ENCODE measurements at regions not wholly inside any gene's neighbourhood (a gene's known extent, or its start where the extent isn't known, plus 50 kb on each side); places are given as distances from the start of the nearest gene placed in this dataset.

DNA sequence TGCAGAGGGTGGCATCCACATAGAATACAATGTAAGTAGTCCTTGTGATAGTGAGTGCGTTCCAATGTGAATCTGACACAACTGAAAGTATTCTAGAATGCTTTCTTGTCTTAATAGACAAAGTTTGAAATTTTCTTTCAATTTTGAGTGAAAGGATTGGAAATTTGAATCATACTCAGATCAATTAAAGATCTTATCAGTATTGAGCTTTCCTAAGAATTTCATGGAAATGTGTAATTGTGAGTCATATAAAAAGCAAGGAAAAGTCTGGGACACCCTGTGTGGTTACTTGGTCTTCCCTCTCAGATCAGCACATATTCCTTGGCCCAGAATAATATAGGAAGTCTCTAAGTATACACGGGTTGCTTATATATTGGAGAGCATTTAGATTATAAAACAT is 99.1 kb downstream of the MBL2 start:
- TF ChIP-seq, protein P1, sequence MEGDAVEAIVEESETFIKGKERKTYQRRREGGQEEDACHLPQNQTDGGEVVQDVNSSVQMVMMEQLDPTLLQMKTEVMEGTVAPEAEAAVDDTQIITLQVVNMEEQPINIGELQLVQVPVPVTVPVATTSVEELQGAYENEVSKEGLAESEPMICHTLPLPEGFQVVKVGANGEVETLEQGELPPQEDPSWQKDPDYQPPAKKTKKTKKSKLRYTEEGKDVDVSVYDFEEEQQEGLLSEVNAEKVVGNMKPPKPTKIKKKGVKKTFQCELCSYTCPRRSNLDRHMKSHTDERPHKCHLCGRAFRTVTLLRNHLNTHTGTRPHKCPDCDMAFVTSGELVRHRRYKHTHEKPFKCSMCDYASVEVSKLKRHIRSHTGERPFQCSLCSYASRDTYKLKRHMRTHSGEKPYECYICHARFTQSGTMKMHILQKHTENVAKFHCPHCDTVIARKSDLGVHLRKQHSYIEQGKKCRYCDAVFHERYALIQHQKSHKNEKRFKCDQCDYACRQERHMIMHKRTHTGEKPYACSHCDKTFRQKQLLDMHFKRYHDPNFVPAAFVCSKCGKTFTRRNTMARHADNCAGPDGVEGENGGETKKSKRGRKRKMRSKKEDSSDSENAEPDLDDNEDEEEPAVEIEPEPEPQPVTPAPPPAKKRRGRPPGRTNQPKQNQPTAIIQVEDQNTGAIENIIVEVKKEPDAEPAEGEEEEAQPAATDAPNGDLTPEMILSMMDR (IDR thresholded peaks at IDR 0.05; ENCODE audit: low read depth, low read length): no peak
- DNase-seq (ENCODE audit: low read depth in 2 of 2): no peak
- H3K4me3 ChIP-seq (replicated peaks in 1 of 2; ENCODE audit: low read depth in 2 of 2, low read length in 2 of 2): no peak overlapping the region

DNA sequence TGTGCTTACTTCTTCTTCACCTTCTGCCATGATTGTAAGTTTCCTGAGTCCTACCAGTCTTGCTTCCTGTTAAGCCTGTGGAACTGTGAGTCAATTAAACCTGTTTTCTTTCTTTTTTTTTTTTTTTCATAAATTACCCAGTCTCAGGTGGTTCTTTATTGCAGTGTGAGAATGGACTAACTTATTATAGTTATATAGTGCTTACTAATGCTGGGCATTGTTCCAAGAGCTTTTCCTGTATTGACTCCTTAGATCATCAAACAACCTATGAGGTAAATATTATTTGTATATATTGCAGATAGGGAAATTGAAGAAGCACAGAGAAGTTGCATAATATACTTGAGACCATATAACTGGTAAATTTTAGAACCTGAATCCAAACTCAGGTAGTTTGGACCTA is 98.1 kb downstream of the MBL2 start:
- no peak for DNase-seq (ENCODE audit: low read depth in 2 of 2)
- TF ChIP-seq, protein P1 (IDR thresholded peaks at IDR 0.05; ENCODE audit: low read depth, low read length): no peak
- no peak overlapping the region for H3K4me3 ChIP-seq (replicated peaks in 1 of 2; ENCODE audit: low read depth in 2 of 2, low read length in 2 of 2)

DNA sequence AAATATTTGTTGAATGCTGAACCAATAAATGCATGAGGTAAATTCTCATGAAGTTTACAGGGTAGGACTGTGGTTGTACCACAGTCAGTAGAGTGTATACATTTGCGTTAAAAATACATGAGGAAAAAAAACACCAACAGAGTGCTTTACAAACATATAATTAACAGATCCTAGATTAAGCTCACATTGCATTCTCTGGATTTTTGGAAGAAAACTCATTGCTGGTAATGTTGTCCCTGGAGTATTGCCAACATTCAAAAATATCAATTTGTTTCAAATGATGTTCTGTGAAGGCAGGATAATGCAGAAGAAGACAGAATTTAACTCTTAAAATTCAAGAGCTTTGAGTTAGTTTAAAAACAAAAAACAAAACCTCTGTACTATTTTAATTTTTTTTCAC is 95.5 kb downstream of the MBL2 start:
- peak; percentile 16 to 19 for DNase-seq (ENCODE audit: low read depth in 2 of 2)
- no peak overlapping the region for H3K4me3 ChIP-seq (replicated peaks in 1 of 2; ENCODE audit: low read depth in 2 of 2, low read length in 2 of 2)
- TF ChIP-seq, protein P1 (IDR thresholded peaks at IDR 0.05; ENCODE audit: low read depth, low read length): no peak

DNA sequence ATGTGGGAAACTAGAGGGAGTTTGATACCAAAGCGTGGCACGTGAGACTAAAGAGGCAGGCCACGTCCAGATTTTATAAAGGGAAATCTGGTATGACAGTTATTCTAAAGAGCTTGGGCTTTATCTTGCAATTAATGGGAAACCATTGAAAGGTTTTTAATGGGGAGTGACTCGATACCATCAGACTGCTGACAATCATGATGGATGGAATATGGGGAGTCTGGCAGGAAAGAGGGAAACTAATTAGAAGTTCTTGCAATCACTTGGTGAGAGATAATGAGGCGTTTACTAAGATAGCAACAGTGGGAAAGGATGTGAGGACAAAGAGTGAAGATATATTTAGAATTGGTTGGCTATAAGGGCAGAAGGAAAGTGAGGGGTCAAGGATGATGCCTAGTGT is 94.0 kb downstream of the MBL2 start:
- DNase-seq (ENCODE audit: low read depth in 2 of 2): no peak
- H3K4me3 ChIP-seq (replicated peaks in 1 of 2; ENCODE audit: low read depth in 2 of 2, low read length in 2 of 2): no peak overlapping the region
- TF ChIP-seq, protein P1 (IDR thresholded peaks at IDR 0.05; ENCODE audit: low read depth, low read length): no peak

DNA sequence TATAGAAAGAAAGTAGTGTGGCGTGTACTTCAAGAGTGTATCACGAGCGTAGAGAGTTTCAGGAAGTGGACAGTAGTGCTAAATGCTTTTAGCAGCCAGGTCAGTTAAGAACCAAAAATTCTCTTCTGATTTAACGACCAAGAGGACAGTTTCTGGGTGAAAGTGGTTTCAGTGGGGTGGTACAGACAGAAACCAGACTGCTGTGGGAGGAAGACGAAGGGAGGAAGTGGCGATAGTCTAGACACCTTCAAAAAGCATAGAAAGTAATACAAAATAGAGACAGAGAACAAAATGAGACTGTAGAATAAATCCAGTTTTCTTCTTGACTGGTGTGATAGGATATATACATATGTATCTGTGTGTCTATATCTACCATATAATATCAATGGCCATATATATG is 93.5 kb downstream of the MBL2 start:
- DNase-seq (ENCODE audit: low read depth in 2 of 2): no peak

GRCh38 chr10:52682766-52683165 is 89.8 kb downstream of the MBL2 start:
- no peak for DNase-seq (ENCODE audit: low read depth in 2 of 2)
- no peak overlapping the region for H3K4me3 ChIP-seq (replicated peaks in 1 of 2; ENCODE audit: low read depth in 2 of 2, low read length in 2 of 2)
- TF ChIP-seq, protein P1 (IDR thresholded peaks at IDR 0.05; ENCODE audit: low read depth, low read length): no peak

More for the DNA sequence above, 93.5 kb downstream of the MBL2 start:
- no peak overlapping the region for H3K4me3 ChIP-seq (replicated peaks in 1 of 2; ENCODE audit: low read depth in 2 of 2, low read length in 2 of 2)
- TF ChIP-seq, protein P1 (IDR thresholded peaks at IDR 0.05; ENCODE audit: low read depth, low read length): no peak

DNA sequence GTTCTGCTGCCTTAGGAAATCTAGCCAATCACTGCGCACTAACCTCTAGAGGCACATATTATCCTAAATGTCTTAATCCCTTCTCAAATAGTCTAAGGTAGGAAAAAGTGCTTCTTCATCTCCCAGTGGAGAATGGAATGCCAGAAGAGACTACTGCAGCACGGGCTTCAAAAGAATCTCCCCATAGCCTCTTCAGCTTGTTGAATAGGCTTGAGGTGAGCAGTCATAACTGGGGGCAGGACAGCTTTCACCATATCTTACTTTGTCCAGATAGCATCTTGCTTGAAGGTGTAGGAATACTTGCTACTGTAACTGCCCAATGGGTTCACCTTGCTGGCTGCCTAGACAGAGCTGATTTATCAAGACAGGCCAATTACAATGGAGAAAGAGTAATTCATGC is 88.8 kb downstream of the MBL2 start:
- TF ChIP-seq, protein P1 (IDR thresholded peaks at IDR 0.05; ENCODE audit: low read depth, low read length): no peak
- DNase-seq (ENCODE audit: low read depth in 2 of 2): no peak
- no peak overlapping the region for H3K4me3 ChIP-seq (replicated peaks in 1 of 2; ENCODE audit: low read depth in 2 of 2, low read length in 2 of 2)

Measured in cardiac fibroblast (primary cell).